ENCODE measurements at regions not wholly inside any gene's neighbourhood (a gene's known extent, or its start where the extent isn't known, plus 50 kb on each side); places are given as distances from the start of the nearest gene placed in this dataset.

DNA sequence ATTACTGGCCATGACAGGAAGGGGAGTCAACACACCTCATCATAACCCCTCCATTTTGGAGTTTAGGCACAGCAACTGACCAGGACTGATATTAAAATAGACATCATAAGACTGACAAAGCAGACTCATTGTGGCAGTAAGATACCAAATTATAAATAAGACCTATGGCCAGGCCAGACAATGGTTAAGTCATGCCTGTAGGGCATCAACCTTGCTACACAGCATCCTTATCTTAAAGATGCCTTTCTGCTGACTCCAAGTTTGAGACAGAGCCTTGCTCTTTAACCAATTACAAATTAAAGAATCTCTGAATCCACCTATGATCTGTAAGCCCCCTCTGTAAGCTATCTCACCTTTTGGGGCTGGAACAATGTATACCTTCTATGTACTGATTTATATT, 65.5 kb downstream of the VCX2 start:
- Mint-ChIP-seq H3K27me3 (no peaks in the 10 kb centered on the region), H3K27ac (no peak overlapping the region), H3K4me1 (ENCODE audit: low read depth) (no peaks in the 10 kb centered on the region), H3K9me3 (peaks cover 6% of the 10 kb centered on the region), H3K36me3 (no peaks in the 10 kb centered on the region), H3K4me3 (no peak overlapping the region)
- intact Hi-C loops (cut with micrococcal nuclease) = no loop called here
- DNase-seq = no peak
- CTCF ChIA-PET = no interaction called here
- POLR2A ChIA-PET = no interaction called here

DNA sequence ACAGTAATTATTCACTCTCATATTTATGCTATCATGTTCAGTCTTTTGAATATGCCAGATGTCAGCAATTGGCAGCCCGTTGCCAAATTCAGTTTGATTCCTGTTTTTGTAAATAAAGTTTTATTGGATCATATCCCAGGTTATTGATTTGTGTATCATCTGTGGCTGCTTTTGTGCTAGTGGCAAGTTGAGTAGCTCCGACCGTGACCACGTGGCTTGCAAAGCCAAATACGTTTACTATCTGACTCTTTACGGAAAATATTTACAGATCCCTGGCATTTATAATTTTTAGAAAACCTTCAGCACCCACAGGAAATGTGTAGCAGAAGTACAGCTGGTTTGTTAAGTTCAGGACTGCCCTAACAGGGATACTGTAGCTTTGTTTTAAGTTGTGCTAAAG, 67.4 kb downstream of the VCX2 start:
- intact Hi-C loops (cut with micrococcal nuclease) = no loop called here
- ChIA-PET POLR2A (no interaction called here), CTCF (no interaction called here)
- peaks cover 2% of the 10 kb centered on the region for H3K9me3 Mint-ChIP-seq
- no peak for DNase-seq
- no peak overlapping the region for H3K27ac Mint-ChIP-seq
- no peaks in the 10 kb centered on the region for H3K27me3 Mint-ChIP-seq
- H3K4me3 Mint-ChIP-seq = no peak overlapping the region
- H3K4me1 Mint-ChIP-seq (ENCODE audit: low read depth) = no peaks in the 10 kb centered on the region
- no peaks in the 10 kb centered on the region for H3K36me3 Mint-ChIP-seq

DNA sequence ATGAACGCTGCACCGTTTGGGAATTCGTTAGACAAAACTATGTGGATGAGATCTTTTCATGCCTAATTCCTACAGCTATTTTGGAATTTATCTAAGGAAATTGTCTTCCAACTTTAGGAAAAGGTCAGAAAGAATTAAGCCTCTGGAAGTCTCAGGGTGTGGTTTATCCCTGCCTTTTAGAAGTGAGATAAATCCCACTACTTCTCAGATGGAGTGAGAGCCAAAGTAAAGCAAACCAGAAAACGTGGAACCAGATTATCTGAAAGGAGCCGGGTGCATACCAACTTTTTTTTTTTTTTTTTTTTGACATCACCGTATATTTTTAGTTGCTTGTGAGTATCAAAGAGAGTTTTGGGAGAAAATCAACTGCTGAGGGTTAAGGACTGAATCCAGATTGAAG, 79.6 kb downstream of the VCX2 start:
- Mint-ChIP-seq H3K4me1 (ENCODE audit: low read depth) (no peaks in the 10 kb centered on the region), H3K27me3 (no peaks in the 10 kb centered on the region), H3K9me3 (no peaks in the 10 kb centered on the region), H3K4me3 (no peak overlapping the region), H3K27ac (no peak overlapping the region), H3K36me3 (no peaks in the 10 kb centered on the region)
- intact Hi-C loops (cut with micrococcal nuclease) = no loop called here
- DNase-seq = no peak
- POLR2A ChIA-PET = no interaction called here
- CTCF ChIA-PET = no interaction called here

DNA sequence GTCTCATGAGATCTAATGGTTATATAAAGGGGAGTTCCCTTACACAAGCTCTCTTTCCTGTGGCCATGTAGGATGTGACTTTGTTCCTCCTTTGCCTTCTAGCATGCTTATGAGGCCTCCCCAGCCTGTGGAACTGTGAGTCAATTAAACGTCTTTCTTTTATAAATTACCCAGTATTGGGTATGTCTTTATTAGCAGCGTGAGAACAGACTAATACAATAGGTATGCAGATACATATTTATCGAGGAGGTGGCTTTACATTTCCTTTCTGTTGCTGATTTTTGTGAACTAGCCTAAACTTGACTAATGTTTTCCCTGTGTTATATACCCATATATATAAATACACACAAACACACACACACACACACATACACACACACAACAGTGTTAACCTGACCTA, 80.2 kb downstream of the VCX2 start:
- H3K36me3 Mint-ChIP-seq = no peaks in the 10 kb centered on the region
- H3K4me1 Mint-ChIP-seq (ENCODE audit: low read depth) = no peaks in the 10 kb centered on the region
- no peak for DNase-seq
- no peak overlapping the region for H3K4me3 Mint-ChIP-seq
- POLR2A ChIA-PET = no interaction called here
- H3K27me3 Mint-ChIP-seq = no peaks in the 10 kb centered on the region
- intact Hi-C loops (cut with micrococcal nuclease) = no loop called here
- no peaks in the 10 kb centered on the region for H3K9me3 Mint-ChIP-seq
- CTCF ChIA-PET = no interaction called here
- H3K27ac Mint-ChIP-seq = no peak overlapping the region

DNA sequence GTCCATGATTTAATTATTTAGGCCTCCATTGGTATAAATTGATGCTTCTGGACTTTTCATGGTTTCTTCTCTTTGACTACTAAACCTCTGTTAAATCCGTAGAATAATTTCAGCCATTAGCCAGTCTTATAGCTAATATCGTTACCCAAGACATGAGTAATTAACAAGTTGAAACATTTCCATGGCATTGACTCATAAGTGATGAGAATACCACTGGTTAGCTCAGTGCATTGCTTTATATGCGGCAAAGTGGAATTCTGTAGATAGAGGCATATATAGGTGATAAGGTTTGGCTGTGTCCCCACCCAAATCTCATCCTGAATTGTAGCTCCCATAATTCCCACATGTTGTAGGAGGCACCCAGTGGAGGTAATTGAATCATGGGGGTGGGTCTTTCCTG, 80.6 kb downstream of the VCX2 start:
- no peaks in the 10 kb centered on the region for H3K9me3 Mint-ChIP-seq
- H3K27me3 Mint-ChIP-seq = no peaks in the 10 kb centered on the region
- POLR2A ChIA-PET = no interaction called here
- H3K4me1 Mint-ChIP-seq (ENCODE audit: low read depth) = no peaks in the 10 kb centered on the region
- no peaks in the 10 kb centered on the region for H3K36me3 Mint-ChIP-seq
- H3K27ac Mint-ChIP-seq = no peak overlapping the region
- intact Hi-C loops (cut with micrococcal nuclease) = no loop called here
- no peak overlapping the region for H3K4me3 Mint-ChIP-seq
- CTCF ChIA-PET = no interaction called here
- no peak for DNase-seq

DNA sequence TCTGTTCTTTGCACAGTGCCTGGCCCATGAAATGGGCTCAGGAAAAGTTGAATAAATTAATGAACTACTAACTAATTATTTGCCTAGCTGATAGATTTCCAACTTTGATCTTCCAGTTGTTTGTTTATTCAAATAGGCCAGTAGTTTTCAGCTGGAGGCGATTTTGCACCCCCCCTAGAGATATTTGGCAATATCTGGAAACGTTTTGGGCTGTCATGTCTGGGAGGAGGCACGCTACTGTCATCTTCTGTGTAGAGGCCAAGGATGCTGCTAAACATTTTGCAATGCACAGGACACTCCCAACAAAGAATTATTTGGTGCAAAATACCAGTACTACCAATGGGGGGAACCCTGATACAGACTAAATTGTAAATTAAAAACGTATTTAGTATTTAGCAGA, 81.9 kb downstream of the VCX2 start:
- intact Hi-C loops (cut with micrococcal nuclease) = no loop called here
- no peaks in the 10 kb centered on the region for H3K9me3 Mint-ChIP-seq
- CTCF ChIA-PET = no interaction called here
- H3K27me3 Mint-ChIP-seq = no peaks in the 10 kb centered on the region
- POLR2A ChIA-PET = interaction anchor here (0.6 kb wide), 1 partner anchor 10 kb away, joined by 3 read pairs; no protein-coding TSS in a partner anchor
- H3K4me3 Mint-ChIP-seq = no peak overlapping the region
- no peak overlapping the region for H3K27ac Mint-ChIP-seq
- H3K4me1 Mint-ChIP-seq (ENCODE audit: low read depth) = no peaks in the 10 kb centered on the region
- no peak for DNase-seq
- no peaks in the 10 kb centered on the region for H3K36me3 Mint-ChIP-seq

DNA sequence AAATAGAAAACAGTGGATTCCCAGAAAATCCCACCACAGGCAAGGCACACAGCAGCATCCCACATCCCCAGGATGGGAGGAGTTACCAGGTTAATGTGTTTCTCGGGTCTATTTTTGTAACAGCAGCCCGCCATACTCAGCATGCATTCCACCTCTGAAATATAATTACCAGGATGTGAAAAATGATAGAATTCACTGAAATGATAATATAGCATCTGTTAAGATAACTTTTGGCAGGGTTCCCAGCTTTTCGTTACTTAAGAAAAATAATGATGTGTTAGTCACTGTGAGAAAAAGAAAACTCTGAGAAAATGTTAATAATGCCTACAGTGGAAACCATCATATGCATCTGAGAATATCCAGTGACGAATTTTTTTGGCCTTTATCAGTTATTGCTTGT, 87.1 kb downstream of the VCX2 start:
- POLR2A ChIA-PET = no interaction called here
- no peaks in the 10 kb centered on the region for H3K9me3 Mint-ChIP-seq
- DNase-seq = no peak
- intact Hi-C loops (cut with micrococcal nuclease) = no loop called here
- H3K4me3 Mint-ChIP-seq = no peak overlapping the region
- no peaks in the 10 kb centered on the region for H3K4me1 Mint-ChIP-seq (ENCODE audit: low read depth)
- no peaks in the 10 kb centered on the region for H3K27me3 Mint-ChIP-seq
- H3K27ac Mint-ChIP-seq = no peak overlapping the region
- no peaks in the 10 kb centered on the region for H3K36me3 Mint-ChIP-seq
- CTCF ChIA-PET = no interaction called here

DNA sequence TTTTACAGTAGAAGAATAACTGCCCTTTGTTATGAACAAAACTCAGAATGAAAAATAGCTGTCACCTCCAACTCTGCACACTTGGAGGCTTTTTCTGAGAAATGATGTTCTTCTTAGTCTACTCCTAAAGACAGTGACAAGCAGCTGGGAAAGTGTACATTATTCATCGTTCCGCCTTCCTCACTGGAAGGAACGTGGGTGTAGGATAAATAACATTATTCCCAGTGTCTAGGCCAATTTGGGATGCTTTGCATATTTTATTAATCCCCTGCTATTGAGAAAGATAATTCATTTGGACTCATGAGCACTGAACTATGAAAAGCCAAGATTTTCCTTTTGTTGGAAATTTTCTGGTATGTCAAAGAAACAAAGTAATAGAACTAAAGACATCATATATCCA, 87.8 kb downstream of the VCX2 start:
- H3K9me3 Mint-ChIP-seq = no peaks in the 10 kb centered on the region
- H3K4me3 Mint-ChIP-seq = no peak overlapping the region
- no peaks in the 10 kb centered on the region for H3K36me3 Mint-ChIP-seq
- CTCF ChIA-PET = no interaction called here
- no peaks in the 10 kb centered on the region for H3K27me3 Mint-ChIP-seq
- no peak overlapping the region for H3K27ac Mint-ChIP-seq
- intact Hi-C loops (cut with micrococcal nuclease) = no loop called here
- DNase-seq = no peak
- POLR2A ChIA-PET = no interaction called here
- H3K4me1 Mint-ChIP-seq (ENCODE audit: low read depth) = no peaks in the 10 kb centered on the region

DNA sequence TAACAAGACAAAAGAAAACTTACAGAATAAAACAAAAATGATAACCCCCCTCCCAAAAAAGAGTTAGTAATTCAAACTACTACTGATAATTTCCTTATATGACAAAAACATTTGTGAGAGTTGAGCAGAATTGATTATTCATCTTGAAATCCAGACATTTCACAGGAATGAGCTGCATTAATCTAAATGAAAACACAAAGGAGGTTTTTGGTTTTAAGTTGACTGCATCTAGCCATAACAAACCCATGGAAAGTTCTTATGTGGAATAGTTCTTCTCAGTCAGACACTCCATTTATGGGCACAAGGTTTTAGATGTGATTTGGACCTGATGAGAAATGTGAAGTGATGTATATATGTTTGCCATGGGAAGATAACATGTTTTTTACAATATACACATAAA, 95.4 kb downstream of the VCX2 start:
- no peak overlapping the region for H3K27ac Mint-ChIP-seq

DNA sequence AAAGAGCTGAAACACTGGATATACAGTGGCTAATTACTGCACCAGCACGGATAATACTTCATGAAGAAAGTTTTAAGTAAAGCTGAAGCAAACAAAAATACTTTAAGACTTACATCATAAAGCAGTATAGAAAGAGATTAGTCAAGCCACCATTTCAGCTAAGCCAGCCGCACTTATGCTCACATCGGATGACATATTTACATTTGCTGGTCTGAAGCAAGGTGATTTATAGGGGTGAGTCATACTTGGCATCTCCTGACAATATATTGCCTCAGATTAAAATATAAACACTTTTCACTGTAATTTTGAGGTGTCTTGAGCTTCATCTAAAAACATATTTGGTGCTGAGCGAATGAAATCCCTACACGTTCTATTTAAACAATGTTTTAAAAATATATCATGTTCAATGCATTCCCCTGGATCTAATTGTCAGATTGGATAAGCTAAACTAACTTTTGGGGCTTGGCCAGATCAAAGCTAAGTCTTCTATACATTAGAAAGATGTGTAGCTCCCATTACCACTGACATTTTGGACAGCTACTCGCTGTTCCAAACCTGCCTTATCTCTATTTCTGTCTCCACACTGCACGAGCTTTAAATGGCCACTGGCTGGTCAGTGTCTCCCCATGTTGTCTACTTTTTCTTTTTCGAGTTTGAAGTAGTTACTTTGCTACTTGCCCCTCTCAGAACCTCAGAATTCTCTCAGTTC, 103.2 kb downstream of the VCX2 start:
- Mint-ChIP-seq H3K4me1 (ENCODE audit: low read depth) (no peaks in the 10 kb centered on the region), H3K27me3 (no peaks in the 10 kb centered on the region), H3K27ac (no peak overlapping the region), H3K9me3 (no peaks in the 10 kb centered on the region), H3K4me3 (no peak overlapping the region), H3K36me3 (no peaks in the 10 kb centered on the region)
- intact Hi-C loops (cut with micrococcal nuclease) = no loop called here
- POLR2A ChIA-PET = no interaction called here
- no peak for DNase-seq
- CTCF ChIA-PET = no interaction called here

More for the DNA sequence above, 95.4 kb downstream of the VCX2 start:
- CTCF ChIA-PET = no interaction called here
- no peaks in the 10 kb centered on the region for H3K9me3 Mint-ChIP-seq
- no peak for DNase-seq
- no peaks in the 10 kb centered on the region for H3K4me1 Mint-ChIP-seq (ENCODE audit: low read depth)
- no peaks in the 10 kb centered on the region for H3K36me3 Mint-ChIP-seq
- H3K4me3 Mint-ChIP-seq = no peak overlapping the region
- POLR2A ChIA-PET = no interaction called here
- H3K27me3 Mint-ChIP-seq = no peaks in the 10 kb centered on the region
- intact Hi-C loops (cut with micrococcal nuclease) = no loop called here

DNA sequence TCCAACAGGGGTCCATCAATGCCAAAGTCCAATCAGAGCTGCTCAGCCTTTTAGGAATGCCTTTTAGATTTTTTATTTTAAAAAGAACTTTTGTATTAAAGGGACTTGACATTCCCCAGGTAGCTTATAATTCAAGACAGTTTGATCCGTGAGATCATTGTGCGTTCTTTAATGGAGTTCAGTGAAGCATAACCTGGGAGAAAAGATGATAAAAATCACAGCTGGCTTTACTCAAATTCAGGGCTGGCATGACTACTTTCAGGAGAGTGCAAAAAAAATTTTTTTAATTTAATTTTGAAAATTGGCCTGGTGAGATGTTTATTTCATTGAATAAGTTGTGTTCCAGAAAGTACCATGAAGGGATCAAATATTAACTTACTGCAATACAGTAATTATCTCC, 118.2 kb downstream of the VCX2 start:
- Mint-ChIP-seq H3K4me3 (no peak overlapping the region), H3K4me1 (ENCODE audit: low read depth) (no peaks in the 10 kb centered on the region), H3K27me3 (no peaks in the 10 kb centered on the region), H3K27ac (no peak overlapping the region), H3K9me3 (no peaks in the 10 kb centered on the region), H3K36me3 (no peaks in the 10 kb centered on the region)
- intact Hi-C loops (cut with micrococcal nuclease) = no loop called here
- ChIA-PET CTCF (no interaction called here), POLR2A (no interaction called here)
- DNase-seq = no peak

DNA sequence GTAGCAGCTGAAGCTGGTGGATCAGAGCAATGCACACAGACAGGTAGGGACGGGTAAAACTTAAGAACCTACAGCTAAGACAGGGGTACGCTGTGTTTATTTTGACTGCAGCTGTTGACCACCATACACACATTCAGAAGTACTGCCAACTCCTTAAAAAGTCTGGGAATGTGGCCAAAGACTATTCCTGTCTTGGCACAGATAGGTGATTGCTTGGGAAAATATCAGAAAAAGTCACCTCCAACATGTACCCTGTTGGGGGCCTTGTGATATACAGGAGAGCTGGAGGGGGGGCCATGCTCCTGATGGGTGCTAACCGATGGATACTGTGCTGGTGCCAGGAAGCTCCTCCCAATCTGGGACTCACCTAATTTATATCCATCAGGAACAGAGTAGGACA, 121.2 kb downstream of the VCX2 start:
- no peak overlapping the region for H3K4me3 Mint-ChIP-seq
- H3K36me3 Mint-ChIP-seq = no peaks in the 10 kb centered on the region
- intact Hi-C loops (cut with micrococcal nuclease) = no loop called here

DNA sequence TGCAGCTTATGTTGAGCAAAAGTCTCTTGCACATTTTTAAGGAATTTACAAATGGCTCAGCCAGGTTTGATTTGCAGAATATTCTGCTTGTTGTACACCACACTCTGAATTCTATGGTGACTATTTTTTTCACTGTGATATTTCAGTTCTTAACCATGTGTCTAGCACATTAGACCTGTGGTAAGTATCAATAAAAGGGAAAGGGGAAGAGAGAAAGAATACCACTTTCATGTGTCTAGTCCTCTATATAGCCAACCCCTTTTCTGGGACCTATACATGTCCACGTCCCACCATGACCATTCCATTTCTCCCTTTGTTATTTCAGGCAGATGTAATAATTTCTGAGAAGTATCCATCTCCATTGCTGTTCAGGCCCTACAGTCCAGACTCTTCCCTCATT, 121.3 kb upstream of the PNPLA4 start:
- ChIA-PET CTCF (no interaction called here), POLR2A (no interaction called here)
- Mint-ChIP-seq H3K4me3 (no peak overlapping the region), H3K9me3 (no peaks in the 10 kb centered on the region), H3K4me1 (ENCODE audit: low read depth) (no peaks in the 10 kb centered on the region), H3K36me3 (no peaks in the 10 kb centered on the region), H3K27me3 (no peaks in the 10 kb centered on the region), H3K27ac (no peak overlapping the region)
- DNase-seq = no peak
- intact Hi-C loops (cut with micrococcal nuclease) = no loop called here

More for the DNA sequence above, 121.2 kb downstream of the VCX2 start:
- H3K4me1 Mint-ChIP-seq (ENCODE audit: low read depth) = no peaks in the 10 kb centered on the region
- no peak overlapping the region for H3K27ac Mint-ChIP-seq
- no peaks in the 10 kb centered on the region for H3K27me3 Mint-ChIP-seq
- DNase-seq = no peak
- ChIA-PET CTCF (no interaction called here), POLR2A (no interaction called here)
- H3K9me3 Mint-ChIP-seq = no peaks in the 10 kb centered on the region

DNA sequence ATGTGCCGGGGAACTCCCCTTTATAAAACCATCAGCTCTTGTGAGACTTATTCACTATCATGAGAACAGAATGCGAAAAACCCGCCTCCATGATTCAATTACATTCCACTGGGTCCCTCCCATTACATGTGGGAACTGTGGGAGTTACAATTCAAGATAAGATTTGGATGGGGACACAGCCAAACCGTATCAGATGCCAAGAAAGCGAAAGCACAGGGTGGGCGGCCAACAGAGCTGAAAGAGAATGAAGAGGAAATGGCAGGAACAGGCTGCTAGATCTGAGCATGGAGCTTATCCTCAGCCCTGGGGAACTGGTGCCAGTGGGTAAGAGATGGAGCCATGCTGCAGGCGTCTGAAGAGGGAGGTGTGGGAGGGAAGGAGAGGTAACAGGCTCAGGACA, 117.7 kb upstream of the PNPLA4 start:
- no peaks in the 10 kb centered on the region for H3K27me3 Mint-ChIP-seq
- no peaks in the 10 kb centered on the region for H3K4me1 Mint-ChIP-seq (ENCODE audit: low read depth)
- no peak for DNase-seq
- intact Hi-C loops (cut with micrococcal nuclease) = no loop called here
- H3K27ac Mint-ChIP-seq = no peak overlapping the region
- H3K4me3 Mint-ChIP-seq = no peak overlapping the region
- ChIA-PET CTCF (no interaction called here), POLR2A (no interaction called here)
- H3K9me3 Mint-ChIP-seq = no peaks in the 10 kb centered on the region
- H3K36me3 Mint-ChIP-seq = no peaks in the 10 kb centered on the region

All from activated CD4-positive, alpha-beta memory T cell treated with anti-CD3 and anti-CD28 coated beads for 36 hours (primary cell).